PC-9 (cell line): ENCODE measurements at regions not wholly inside any gene's neighbourhood (a gene's known extent, or its start where the extent isn't known, plus 50 kb on each side); places are given as distances from the start of the nearest gene placed in this dataset.

Experiments used
- EZH2 ChIP-seq: fragments of 200-600 bp; sonication (generic); IDR thresholded peaks from 2 replicates; pipeline ENCODE4 v1.8.0; 2017; ENCODE audit warnings: antibody characterized with exemption, low read depth
- TF ChIP-seq, protein P1 (sequence below): fragments of 200-600 bp; sonication (generic); conservative IDR thresholded peaks from 2 replicates; pipeline ENCODE4 v1.6.1; 2017; ENCODE audit warnings: mixed run types, antibody characterized with exemption, mild to moderate bottlenecking, moderate library complexity

DNA sequence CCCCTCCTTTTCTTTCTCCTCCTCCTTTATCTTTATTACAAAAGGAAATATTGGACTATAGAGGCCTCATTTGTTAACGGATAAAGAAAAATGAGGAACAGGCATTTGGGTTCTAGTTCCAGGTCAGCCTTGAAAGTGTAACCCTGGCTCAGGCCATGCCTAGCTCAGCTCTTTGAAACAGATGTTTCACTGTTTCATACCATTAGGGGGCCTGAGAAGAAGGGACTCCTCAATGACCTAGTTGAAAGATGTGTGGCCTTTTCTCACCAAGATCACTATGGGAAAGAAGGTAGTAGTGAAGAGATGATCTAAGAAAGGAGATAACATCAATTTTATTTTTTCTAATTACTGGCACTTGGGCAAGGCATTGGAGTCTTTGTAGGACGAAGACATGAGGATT lies 952.7 kb downstream of the SLC4A3 start:
- TF ChIP-seq, protein P1, sequence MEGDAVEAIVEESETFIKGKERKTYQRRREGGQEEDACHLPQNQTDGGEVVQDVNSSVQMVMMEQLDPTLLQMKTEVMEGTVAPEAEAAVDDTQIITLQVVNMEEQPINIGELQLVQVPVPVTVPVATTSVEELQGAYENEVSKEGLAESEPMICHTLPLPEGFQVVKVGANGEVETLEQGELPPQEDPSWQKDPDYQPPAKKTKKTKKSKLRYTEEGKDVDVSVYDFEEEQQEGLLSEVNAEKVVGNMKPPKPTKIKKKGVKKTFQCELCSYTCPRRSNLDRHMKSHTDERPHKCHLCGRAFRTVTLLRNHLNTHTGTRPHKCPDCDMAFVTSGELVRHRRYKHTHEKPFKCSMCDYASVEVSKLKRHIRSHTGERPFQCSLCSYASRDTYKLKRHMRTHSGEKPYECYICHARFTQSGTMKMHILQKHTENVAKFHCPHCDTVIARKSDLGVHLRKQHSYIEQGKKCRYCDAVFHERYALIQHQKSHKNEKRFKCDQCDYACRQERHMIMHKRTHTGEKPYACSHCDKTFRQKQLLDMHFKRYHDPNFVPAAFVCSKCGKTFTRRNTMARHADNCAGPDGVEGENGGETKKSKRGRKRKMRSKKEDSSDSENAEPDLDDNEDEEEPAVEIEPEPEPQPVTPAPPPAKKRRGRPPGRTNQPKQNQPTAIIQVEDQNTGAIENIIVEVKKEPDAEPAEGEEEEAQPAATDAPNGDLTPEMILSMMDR: no peak
- no peak for TF ChIP-seq EZH2
